ENCODE measurements at regions not wholly inside any gene's neighbourhood (a gene's known extent, or its start where the extent isn't known, plus 50 kb on each side); places are given as distances from the start of the nearest gene placed in this dataset.

- H3K27ac ChIP-seq (replicated peaks in 1 of 4) = no peak overlapping the region
- no peak for TF ChIP-seq POLR2AphosphoS5 (IDR thresholded peaks at IDR 0.05)
- no peak for TF ChIP-seq CTCF (IDR thresholded peaks at IDR 0.05)
- no peak for TF ChIP-seq POLR2A (IDR thresholded peaks at IDR 0.05; ENCODE audit: low read depth)
- no peak for TF ChIP-seq EP300 (IDR thresholded peaks at IDR 0.05)
- H3K9me3 ChIP-seq = peaks cover 0 to 10% (median 7%) of the 10 kb centered on the region in 4 donors
- H3K4me1 ChIP-seq = no peaks in the 10 kb centered on the region
- no peaks in the 10 kb centered on the region for H3K27me3 ChIP-seq
- DNase-seq (ENCODE audit: extremely low spot score) = no peak
- intact Hi-C loops (cut with DNase I) = no loop called here
- WGBS = 95% methylated on average over 3 of the region's 3 CpGs
- H3K4me3 ChIP-seq = no peak overlapping the region
- H3K36me3 ChIP-seq = no peaks in the 10 kb centered on the region
Measured at GRCh38 chr17:82998637-82999036, 80.8 kb upstream of the METRNL start.

- intact Hi-C loops (cut with DNase I) = no loop called here
- no peaks in the 10 kb centered on the region for H3K27me3 ChIP-seq
- peaks cover 0 to 7% (median 5%) of the 10 kb centered on the region in 4 donors for H3K36me3 ChIP-seq
- H3K4me1 ChIP-seq = no peaks in the 10 kb centered on the region
- WGBS = 80% methylated on average over 5 of the region's 6 CpGs
- H3K9me3 ChIP-seq = peaks cover 0 to 7% (median 6%) of the 10 kb centered on the region in 4 donors
- no peak overlapping the region for H3K27ac ChIP-seq (replicated peaks in 1 of 4)
- DNase-seq (ENCODE audit: extremely low spot score) = peak; percentile 34
- TF ChIP-seq EP300 (IDR thresholded peaks at IDR 0.05) (no peak), POLR2A (IDR thresholded peaks at IDR 0.05; ENCODE audit: low read depth) (no peak), CTCF (IDR thresholded peaks at IDR 0.05) (no peak), POLR2AphosphoS5 (IDR thresholded peaks at IDR 0.05) (no peak)
- H3K4me3 ChIP-seq = no peak overlapping the region
Measured at GRCh38 chr17:83000738-83001137, 78.7 kb upstream of the METRNL start.

GRCh38 chr17:83002118-83002805 lies 77.1 kb upstream of the METRNL start:
- Histone ChIP-seq H3K4me1 (peaks cover 3 to 12% (median 11%) of the 10 kb centered on the region in 4 donors), H3K27ac (replicated peaks in 1 of 4) (no peak overlapping the region), H3K9me3 (peaks cover 0 to 7% (median 6%) of the 10 kb centered on the region in 4 donors), H3K27me3 (no peaks in the 10 kb centered on the region), H3K36me3 (peaks cover 0 to 7% (median 5%) of the 10 kb centered on the region in 4 donors), H3K4me3 (no peak overlapping the region)
- intact Hi-C loops (cut with DNase I) = no loop called here
- peak; percentile 72 for DNase-seq (ENCODE audit: extremely low spot score)
- no peak for TF ChIP-seq POLR2AphosphoS5 (IDR thresholded peaks at IDR 0.05)
- no peak for TF ChIP-seq POLR2A (IDR thresholded peaks at IDR 0.05; ENCODE audit: low read depth)
- no peak for TF ChIP-seq EP300 (IDR thresholded peaks at IDR 0.05)
- 93% methylated on average over 28 of the region's 33 CpGs for WGBS

- intact Hi-C loops (cut with DNase I) = no loop called here
- 95% methylated on average over 29 of the region's 29 CpGs for WGBS
- Histone ChIP-seq H3K27me3 (no peaks in the 10 kb centered on the region), H3K9me3 (no peaks in the 10 kb centered on the region), H3K27ac (replicated peaks in 1 of 4) (no peak overlapping the region), H3K4me3 (no peak overlapping the region), H3K4me1 (peaks cover 3 to 20% (median 16%) of the 10 kb centered on the region in 4 donors), H3K36me3 (peaks cover 0 to 10% (median 5%) of the 10 kb centered on the region in 4 donors)
- DNase-seq (ENCODE audit: extremely low spot score) = peak; percentile 55
- TF ChIP-seq CTCF (IDR thresholded peaks at IDR 0.05) (no peak), EP300 (IDR thresholded peaks at IDR 0.05) (no peak), POLR2AphosphoS5 (IDR thresholded peaks at IDR 0.05) (no peak), POLR2A (IDR thresholded peaks at IDR 0.05; ENCODE audit: low read depth) (no peak)
Measured at GRCh38 chr17:83004791-83005380, 74.5 kb upstream of the METRNL start.

- Histone ChIP-seq H3K36me3 (peaks cover 0 to 10% (median 5%) of the 10 kb centered on the region in 4 donors), H3K4me1 (peaks cover 3 to 20% (median 16%) of the 10 kb centered on the region in 4 donors), H3K9me3 (no peaks in the 10 kb centered on the region), H3K27me3 (no peaks in the 10 kb centered on the region), H3K4me3 (no peak overlapping the region), H3K27ac (replicated peaks in 1 of 4) (no peak overlapping the region)
- 94% methylated on average over 6 of the region's 11 CpGs for WGBS
- TF ChIP-seq EP300 (IDR thresholded peaks at IDR 0.05) = no peak
- TF ChIP-seq CTCF (IDR thresholded peaks at IDR 0.05) = no peak
- TF ChIP-seq POLR2AphosphoS5 (IDR thresholded peaks at IDR 0.05) = no peak
- TF ChIP-seq POLR2A (IDR thresholded peaks at IDR 0.05; ENCODE audit: low read depth) = no peak
- peak; percentile 42 for DNase-seq (ENCODE audit: extremely low spot score)
- intact Hi-C loops (cut with DNase I) = no loop called here
Measured at GRCh38 chr17:83005639-83006038, 73.8 kb upstream of the METRNL start.
